IMR-90 (cell line): ENCODE measurements at regions not wholly inside any gene's neighbourhood (a gene's known extent, or its start where the extent isn't known, plus 50 kb on each side); places are given as distances from the start of the nearest gene placed in this dataset.

Experiments used
- ATAC-seq: fragments of 200-7000 bp; cut with Tn5 transposase; 2 replicates; pipeline ENCODE4 v1.9.1; 2020; ENCODE audit warnings: low read depth, mild to moderate bottlenecking, moderate library complexity
- BruUV-seq: library from RNA; stranded (reverse); fragments of 400-500 nt; replicated peaks from 2 replicates; lab custom pipeline; 2021; lab: Mats Ljungman, UMichigan
- CTCF ChIA-PET: fragments of 300-600 bp; formaldehyde crosslinking; extraction: SDS; loops from one replicate; lab custom pipeline; 2021; ENCODE audit warnings: antibody characterized with exemption; lab: Yijun Ruan, JAX
- POLR2A ChIA-PET: fragments of 300-600 bp; sonication (Branson Sonifier 250); formaldehyde crosslinking; loops from one replicate; lab custom pipeline; 2022; ENCODE audit warnings: antibody characterized with exemption; ENCODE audit not compliant: unreplicated experiment; lab: Charles Lee
- DNase-seq: peaks from one replicate; pipeline ENCODE4 v3.0.0; 2013
- H2AFZ ChIP-seq: replicated peaks from 2 replicates; pipeline ENCODE3; 2013; ENCODE audit warnings: low read length, mild to moderate bottlenecking; ENCODE audit not compliant: poor library complexity
- H2AK5ac ChIP-seq: 2 replicates; pipeline ENCODE4 v1.6.1; 2013; ENCODE audit warnings: low read depth, low read length, inconsistent platforms
- H2AK9ac ChIP-seq: replicated peaks from 2 replicates; pipeline ENCODE3; 2013; ENCODE audit warnings: mild to moderate bottlenecking, low read depth, low read length, moderate library complexity; ENCODE audit not compliant: poor library complexity
- H2BK120ac ChIP-seq: 2 replicates; pipeline ENCODE4 v1.6.1; 2013; ENCODE audit warnings: low read depth, low read length, inconsistent platforms
- H2BK15ac ChIP-seq: 3 replicates; pipeline ENCODE4 v1.6.1; 2013; ENCODE audit warnings: low read depth, low read length, inconsistent platforms
- H2BK20ac ChIP-seq: 2 replicates; pipeline ENCODE4 v1.6.1; 2013; ENCODE audit warnings: low read depth, mild to moderate bottlenecking, inconsistent platforms, low read length, moderate library complexity
- H2BK5ac ChIP-seq: 2 replicates; pipeline ENCODE4 v1.6.1; 2013; ENCODE audit warnings: mild to moderate bottlenecking, low read depth, low read length, inconsistent platforms; ENCODE audit not compliant: poor library complexity, severe bottlenecking
- H3K14ac ChIP-seq: replicated peaks from 2 replicates; pipeline ENCODE4 v1.6.1; 2013; ENCODE audit warnings: low read depth, low read length, inconsistent platforms
- H3K18ac ChIP-seq: 2 replicates; pipeline ENCODE4 v1.6.1; 2013; ENCODE audit warnings: low read depth, low read length, control low read depth
- H3K23ac ChIP-seq: 2 replicates; pipeline ENCODE4 v1.6.1; 2013; ENCODE audit warnings: low read depth, low read length, inconsistent platforms
- H3K27ac ChIP-seq: 2 replicates; pipeline ENCODE4 v1.5.1; 2013; ENCODE audit warnings: mild to moderate bottlenecking, control low read depth, low read length; ENCODE audit not compliant: insufficient read depth
- H3K27me3 ChIP-seq: 2 replicates; pipeline ENCODE4 v1.6.1; 2013; ENCODE audit warnings: low read length; ENCODE audit not compliant: control insufficient read depth, insufficient read depth
- H3K36me3 ChIP-seq: 2 replicates; pipeline ENCODE4 v1.6.1; 2013; ENCODE audit warnings: low read length, mixed read lengths; ENCODE audit not compliant: control insufficient read depth, insufficient read depth
- H3K4ac ChIP-seq: 2 replicates; pipeline ENCODE4 v1.6.1; 2013; ENCODE audit warnings: low read depth, low read length, inconsistent platforms
- H3K4me1 ChIP-seq: 2 replicates; pipeline ENCODE4 v1.6.1; 2013; ENCODE audit warnings: low read length, mixed read lengths; ENCODE audit not compliant: control insufficient read depth, insufficient read depth
- H3K4me2 ChIP-seq: 2 replicates; pipeline ENCODE4 v1.6.1; 2013; ENCODE audit warnings: low read depth, mild to moderate bottlenecking, control low read depth, low read length, moderate library complexity
- H3K4me3 ChIP-seq: 2 replicates; pipeline ENCODE4 v1.5.1; 2013; ENCODE audit warnings: low read depth, mild to moderate bottlenecking, control low read depth, low read length, moderate library complexity; ENCODE audit not compliant: insufficient read depth
- H3K56ac ChIP-seq: 2 replicates; pipeline ENCODE4 v1.6.1; 2013; ENCODE audit warnings: low read length, inconsistent platforms; ENCODE audit not compliant: insufficient read depth; ENCODE audit errors: extremely low read depth
- H3K79me1 ChIP-seq, 2 experiments: 2 replicates each; pipeline ENCODE4 v1.6.1; 2013; ENCODE audit warnings: low read length in 2 of 2, inconsistent platforms in 1 of 2, low read depth in 1 of 2
- H3K9ac ChIP-seq: 2 replicates; pipeline ENCODE4 v1.6.1; 2013; ENCODE audit warnings: low read depth, low read length, control low read depth
- H3K9me1 ChIP-seq: 2 replicates; pipeline ENCODE4 v1.6.1; 2013; ENCODE audit warnings: low read length, inconsistent platforms; ENCODE audit not compliant: insufficient read depth
- H3K9me3 ChIP-seq: 2 replicates; pipeline ENCODE4 v1.6.1; 2013; ENCODE audit warnings: low read length; ENCODE audit not compliant: control insufficient read depth, insufficient read depth
- H4K20me1 ChIP-seq: 2 replicates; pipeline ENCODE4 v1.6.1; 2013; ENCODE audit warnings: low read length, inconsistent platforms; ENCODE audit not compliant: insufficient read depth
- H4K5ac ChIP-seq: 2 replicates; pipeline ENCODE4 v1.6.1; 2013; ENCODE audit warnings: mild to moderate bottlenecking, low read depth, low read length, control low read depth
- H4K8ac ChIP-seq, 2 experiments: 2 replicates each; pipeline ENCODE4 v1.6.1; 2013; ENCODE audit warnings: low read depth in 2 of 2, low read length in 2 of 2, control low read depth in 1 of 2, inconsistent platforms in 1 of 2
- H4K91ac ChIP-seq: 2 replicates; pipeline ENCODE4 v1.6.1; 2013; ENCODE audit warnings: low read depth, low read length, inconsistent platforms; ENCODE audit not compliant: insufficient read depth
- BHLHE40 ChIP-seq: fragments of 150-350 bp; IDR thresholded peaks from 2 replicates; pipeline ENCODE4 v1.6.1; 2016; ENCODE audit warnings: mild to moderate bottlenecking, low read depth, low read length
- CEBPB ChIP-seq: IDR thresholded peaks from 2 replicates; pipeline ENCODE4 v1.6.1; 2012; ENCODE audit warnings: low read depth, low read length, improper control_type of control experiment
- CTCF ChIP-seq: conservative IDR thresholded peaks from 2 replicates; pipeline ENCODE4 v1.5.1; 2012; ENCODE audit warnings: mild to moderate bottlenecking, low read depth, low read length, improper control_type of control experiment
- ELK1 ChIP-seq: fragments of 150-350 bp; IDR thresholded peaks from 2 replicates; pipeline ENCODE4 v1.6.1; 2016; ENCODE audit warnings: low read depth, mild to moderate bottlenecking, low read length, moderate library complexity, borderline replicate concordance
- FOS ChIP-seq: fragments of 150-350 bp; IDR thresholded peaks from 2 replicates; pipeline ENCODE4 v1.6.1; 2016; ENCODE audit warnings: low read depth, low read length
- MAFK ChIP-seq: IDR thresholded peaks from 2 replicates; pipeline ENCODE4 v1.6.1; 2012; ENCODE audit warnings: low read depth, low read length, improper control_type of control experiment
- MAZ ChIP-seq: IDR thresholded peaks from 2 replicates; pipeline ENCODE4 v1.6.1; 2012; ENCODE audit warnings: low read depth, mild to moderate bottlenecking, low read length, improper control_type of control experiment, moderate library complexity, borderline replicate concordance
- MXI1 ChIP-seq: IDR thresholded peaks from 2 replicates; pipeline ENCODE4 v1.6.1; 2012; ENCODE audit warnings: low read depth, mild to moderate bottlenecking, low read length, moderate library complexity, borderline replicate concordance
- NFE2L2 ChIP-seq: fragments of 150-350 bp; IDR thresholded peaks from 2 replicates; pipeline ENCODE4 v1.6.1; 2016; ENCODE audit warnings: low read depth, mild to moderate bottlenecking, low read length
- POLR2A ChIP-seq: IDR thresholded peaks from 2 replicates; pipeline ENCODE4 v1.6.1; 2012; ENCODE audit warnings: mild to moderate bottlenecking, low read depth, low read length
- RAD21 ChIP-seq: IDR thresholded peaks from 2 replicates; pipeline ENCODE4 v1.6.1; 2012; ENCODE audit warnings: low read length, improper control_type of control experiment
- RCOR1 ChIP-seq: IDR thresholded peaks from 2 replicates; pipeline ENCODE4 v1.6.1; 2012; ENCODE audit warnings: mild to moderate bottlenecking, low read length, improper control_type of control experiment; ENCODE audit not compliant: insufficient replicate concordance
- RFX5 ChIP-seq: IDR thresholded peaks from 2 replicates; pipeline ENCODE4 v1.8.0; 2012; ENCODE audit warnings: low read depth, mild to moderate bottlenecking, low read length, moderate library complexity
- SMC3 ChIP-seq: fragments of 150-350 bp; IDR thresholded peaks from 2 replicates; pipeline ENCODE4 v1.6.1; 2016; ENCODE audit warnings: low read depth, mild to moderate bottlenecking, antibody characterized with exemption, low read length, moderate library complexity
- USF2 ChIP-seq: fragments of 150-350 bp; IDR thresholded peaks from 2 replicates; pipeline ENCODE4 v1.6.1; 2017; ENCODE audit warnings: mild to moderate bottlenecking, antibody characterized with exemption, low read length, low read depth
- WGBS, 2 experiments: methylation state at CpG; one replicate each; pipeline versions ENCODE4 v1.1.5 to v1.1.7; 2013; ENCODE audit warnings: missing lambda C conversion rate in 2 of 2; ENCODE audit not compliant: insufficient read length in 1 of 2; ENCODE audit errors: extremely low coverage in 2 of 2; 5-methylcytosine and 5-hydroxymethylcytosine counted together
- dilution Hi-C: fragments of 300-500 bp; cut with HindIII; formaldehyde crosslinking; loops from one replicate; pipeline ENCODE4 v1.14.3; 2018; ENCODE audit warnings: low sequenced_read_pairs; ENCODE audit not compliant: unreplicated experiment
- in situ Hi-C: fragments of 300-500 bp; cut with MboI; formaldehyde crosslinking; loops from 3 replicates; pipeline ENCODE4 v1.14.3; 2019; ENCODE audit warnings: low sequenced_read_pairs, inconsistent platforms, mixed read lengths
- intact Hi-C: fragments of 100-400 bp; cut with micrococcal nuclease; formaldehyde crosslinking; loops from 2 replicates; pipeline ENCODE4 v1.10.0; 2022

- in situ Hi-C loops (no loop called here), dilution Hi-C loops (no loop called here), intact Hi-C loops (no loop called here)
- TF ChIP-seq MAFK = no peak
- no peak for TF ChIP-seq ELK1
- TF ChIP-seq USF2 = no peak
- no peak for TF ChIP-seq MAZ
- no peak for TF ChIP-seq FOS
- TF ChIP-seq RAD21 = no peak
- TF ChIP-seq CTCF = no peak
- no peak for TF ChIP-seq BHLHE40
- TF ChIP-seq SMC3 = no peak
- TF ChIP-seq POLR2A = no peak
- TF ChIP-seq RFX5 = no peak
- TF ChIP-seq MXI1 = no peak
- no peak for TF ChIP-seq CEBPB
- TF ChIP-seq NFE2L2 = no peak
- TF ChIP-seq RCOR1 = no peak
- no peak overlapping the region; the same call in 1 of the 2 replicates for H3K56ac ChIP-seq
- no peak overlapping the region for H3K4me2 ChIP-seq
- ChIA-PET CTCF (no interaction called here), POLR2A (no interaction called here)
- H2BK20ac ChIP-seq = no peak overlapping the region
- no peak overlapping the region for H3K14ac ChIP-seq
- no peaks in the 10 kb centered on the region for H3K27me3 ChIP-seq
- H2AFZ ChIP-seq = no peak overlapping the region
- no TSS peak for BruUV-seq
- DNase-seq (no peak), ATAC-seq (no peak)
- H3K9me1 ChIP-seq = no peaks in the 10 kb centered on the region
- no peaks in the 10 kb centered on the region for H3K4me1 ChIP-seq
- H3K9ac ChIP-seq = no peak overlapping the region
- no peaks in the 10 kb centered on the region for H3K79me1 ChIP-seq
- no peak overlapping the region for H3K4me3 ChIP-seq
- H3K18ac ChIP-seq = no peak overlapping the region
- H2BK15ac ChIP-seq = no peak overlapping the region
- H3K36me3 ChIP-seq = no peaks in the 10 kb centered on the region
- H2BK120ac ChIP-seq = no peak overlapping the region
- H3K4ac ChIP-seq = no peak overlapping the region
- H2AK5ac ChIP-seq = no peak overlapping the region
- H3K23ac ChIP-seq = no peak overlapping the region
- no peak overlapping the region for H4K91ac ChIP-seq
- WGBS, 2 experiments = no CpG with 5 or more reads among the region's 2 CpGs
- no peaks in the 10 kb centered on the region for H4K20me1 ChIP-seq
- H2BK5ac ChIP-seq = no peak overlapping the region
- H3K9me3 ChIP-seq = no peaks in the 10 kb centered on the region
- H4K8ac ChIP-seq = no peak overlapping the region
- no peak overlapping the region for H4K5ac ChIP-seq
- no peak overlapping the region for H2AK9ac ChIP-seq
- no peak overlapping the region for H3K27ac ChIP-seq
These were observed 68.5 kb upstream of the OTX2 start for GRCh38 chr14:56878766-56879165.
